Body of pancreas (tissue), 4 donors: ENCODE measurements at regions not wholly inside any gene's neighbourhood (a gene's known extent, or its start where the extent isn't known, plus 50 kb on each side); places are given as distances from the start of the nearest gene placed in this dataset.

ENCODE experiments used
- CTCF ChIP-seq, 7 experiments: fragments of 450-650 bp in 4 of 7; fragments of 200-600 bp in 3 of 7; sonication (generic) in 3 of 7; IDR thresholded peaks; one replicate each; pipeline ENCODE4 v1.5.1; 2016 to 2019; ENCODE audit warnings: antibody characterized with exemption in 7 of 7
- POLR2A ChIP-seq, 3 donors: fragments of 450-650 bp; IDR thresholded peaks; one replicate each; pipeline ENCODE4 v1.6.1; 2016; ENCODE audit warnings: antibody characterized with exemption in 3 of 3, mild to moderate bottlenecking in 2 of 3

GRCh38 chr4:123869286-123870215 is 473.0 kb downstream of the SPRY1 start:
- TF ChIP-seq CTCF (IDR thresholded peaks at IDR 0.05) (no peak), POLR2A (IDR thresholded peaks at IDR 0.05) (no peak)
